Endodermal cell (in vitro differentiated cells): ENCODE measurements at regions not wholly inside any gene's neighbourhood (a gene's known extent, or its start where the extent isn't known, plus 50 kb on each side); places are given as distances from the start of the nearest gene placed in this dataset.
A peak's percentile ranks its signal among the peaks of the same experiment; 100 is the strongest.

Source experiments
- DNase-seq: peaks from one replicate; pipeline ENCODE4 v3.0.0-alpha.2; 2017
- H3K27ac ChIP-seq: 2 replicates; pipeline ENCODE4 v1.5.1; 2013; ENCODE audit warnings: mild to moderate bottlenecking, low read depth, low read length, moderate library complexity
- H3K27me3 ChIP-seq: 2 replicates; pipeline ENCODE4 v1.6.1; 2013; ENCODE audit warnings: mild to moderate bottlenecking, low read length, moderate library complexity; ENCODE audit not compliant: insufficient read depth, control insufficient read depth, poor library complexity, severe bottlenecking
- H3K36me3 ChIP-seq: 2 replicates; pipeline ENCODE4 v1.7.0; 2013; ENCODE audit warnings: mild to moderate bottlenecking, low read length, moderate library complexity; ENCODE audit not compliant: control insufficient read depth, insufficient read depth
- H3K4me1 ChIP-seq: one replicate; pipeline ENCODE4 v1.7.0; 2013; ENCODE audit warnings: low read length; ENCODE audit not compliant: control insufficient read depth, insufficient read depth
- H3K4me3 ChIP-seq: 2 replicates; pipeline ENCODE4 v1.5.1; 2013; ENCODE audit warnings: mild to moderate bottlenecking, low read length, moderate library complexity
- H3K9ac ChIP-seq: 2 replicates; pipeline ENCODE4 v1.6.1; 2013; ENCODE audit warnings: mild to moderate bottlenecking, low read length, moderate library complexity; ENCODE audit not compliant: poor library complexity, severe bottlenecking; ENCODE audit errors: extremely low read depth
- H3K9me3 ChIP-seq: 2 replicates; pipeline ENCODE4 v1.6.1; 2013; ENCODE audit warnings: mild to moderate bottlenecking, low read length, moderate library complexity; ENCODE audit not compliant: control insufficient read depth
- H3K27ac Mint-ChIP-seq: 2 replicates; pipeline ENCODE4 v1.8.0; 2020; ENCODE audit warnings: mixed read lengths
- H3K27me3 Mint-ChIP-seq: 2 replicates; pipeline ENCODE4 v1.8.0; 2021; ENCODE audit warnings: mild to moderate bottlenecking, mixed read lengths; ENCODE audit not compliant: insufficient read depth
- H3K36me3 Mint-ChIP-seq: 2 replicates; pipeline ENCODE4 v1.8.0; 2020; ENCODE audit warnings: low read depth, mixed read lengths
- H3K4me1 Mint-ChIP-seq: 2 replicates; pipeline ENCODE4 v1.8.0; 2020; ENCODE audit warnings: mixed read lengths
- H3K4me3 Mint-ChIP-seq: 2 replicates; pipeline ENCODE4 v1.8.0; 2020; ENCODE audit warnings: mild to moderate bottlenecking, moderate library complexity, mixed read lengths
- H3K9me3 Mint-ChIP-seq: 2 replicates; pipeline ENCODE4 v1.8.0; 2020; ENCODE audit warnings: mild to moderate bottlenecking, mixed read lengths
- WGBS, 2 experiments: methylation state at CpG; one replicate each; pipeline versions ENCODE4 v1.1.5 to v1.1.7; 2013; ENCODE audit warnings: missing lambda C conversion rate in 2 of 2, mixed read lengths in 1 of 2; ENCODE audit not compliant: insufficient coverage in 1 of 2, insufficient read length in 1 of 2; 5-methylcytosine and 5-hydroxymethylcytosine counted together
- TF ChIP-seq, protein P1 (sequence below): fragments of 200-600 bp; sonication (generic); conservative IDR thresholded peaks from 2 replicates; pipeline ENCODE4 v1.5.0; 2021; ENCODE audit warnings: antibody characterized with exemption, mild to moderate bottlenecking

DNA sequence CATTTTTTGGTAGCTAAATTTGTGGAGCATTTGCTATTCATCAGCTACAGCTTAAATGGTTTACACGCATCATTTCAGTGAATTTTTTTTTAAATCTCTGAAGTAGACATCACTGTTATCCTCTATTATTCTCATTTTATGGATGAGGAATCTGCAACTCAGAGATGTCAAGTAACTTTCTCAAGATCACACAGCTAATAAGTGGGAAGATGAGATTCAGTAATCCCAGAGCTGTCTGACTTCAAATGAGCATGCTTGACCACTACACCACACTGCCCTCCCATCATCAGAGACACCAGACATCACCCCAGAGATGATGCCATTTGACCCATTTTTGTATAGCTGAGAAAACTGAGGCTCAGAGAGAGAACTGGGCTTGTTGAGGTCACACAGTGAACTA is 116.4 kb downstream of the RRAGC start:
- Mint-ChIP-seq H3K4me3 (no peak overlapping the region), H3K27ac (no peak overlapping the region), H3K27me3 (peaks cover 8% of the 10 kb centered on the region), H3K9me3 (no peaks in the 10 kb centered on the region), H3K36me3 (no peaks in the 10 kb centered on the region), H3K4me1 (peaks cover 14% of the 10 kb centered on the region)
- no peaks in the 10 kb centered on the region for H3K9me3 ChIP-seq
- no peak overlapping the region for H3K9ac ChIP-seq
- no peak for DNase-seq
- H3K4me3 ChIP-seq: no peak overlapping the region
- no peaks in the 10 kb centered on the region for H3K27me3 ChIP-seq
- WGBS, 2 experiments: 88 to 100% methylated on average over 1 of the region's 1 CpG
- no peaks in the 10 kb centered on the region for H3K36me3 ChIP-seq
- TF ChIP-seq, protein P1, sequence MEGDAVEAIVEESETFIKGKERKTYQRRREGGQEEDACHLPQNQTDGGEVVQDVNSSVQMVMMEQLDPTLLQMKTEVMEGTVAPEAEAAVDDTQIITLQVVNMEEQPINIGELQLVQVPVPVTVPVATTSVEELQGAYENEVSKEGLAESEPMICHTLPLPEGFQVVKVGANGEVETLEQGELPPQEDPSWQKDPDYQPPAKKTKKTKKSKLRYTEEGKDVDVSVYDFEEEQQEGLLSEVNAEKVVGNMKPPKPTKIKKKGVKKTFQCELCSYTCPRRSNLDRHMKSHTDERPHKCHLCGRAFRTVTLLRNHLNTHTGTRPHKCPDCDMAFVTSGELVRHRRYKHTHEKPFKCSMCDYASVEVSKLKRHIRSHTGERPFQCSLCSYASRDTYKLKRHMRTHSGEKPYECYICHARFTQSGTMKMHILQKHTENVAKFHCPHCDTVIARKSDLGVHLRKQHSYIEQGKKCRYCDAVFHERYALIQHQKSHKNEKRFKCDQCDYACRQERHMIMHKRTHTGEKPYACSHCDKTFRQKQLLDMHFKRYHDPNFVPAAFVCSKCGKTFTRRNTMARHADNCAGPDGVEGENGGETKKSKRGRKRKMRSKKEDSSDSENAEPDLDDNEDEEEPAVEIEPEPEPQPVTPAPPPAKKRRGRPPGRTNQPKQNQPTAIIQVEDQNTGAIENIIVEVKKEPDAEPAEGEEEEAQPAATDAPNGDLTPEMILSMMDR: no peak
- H3K4me1 ChIP-seq: no peaks in the 10 kb centered on the region
- no peak overlapping the region for H3K27ac ChIP-seq

DNA sequence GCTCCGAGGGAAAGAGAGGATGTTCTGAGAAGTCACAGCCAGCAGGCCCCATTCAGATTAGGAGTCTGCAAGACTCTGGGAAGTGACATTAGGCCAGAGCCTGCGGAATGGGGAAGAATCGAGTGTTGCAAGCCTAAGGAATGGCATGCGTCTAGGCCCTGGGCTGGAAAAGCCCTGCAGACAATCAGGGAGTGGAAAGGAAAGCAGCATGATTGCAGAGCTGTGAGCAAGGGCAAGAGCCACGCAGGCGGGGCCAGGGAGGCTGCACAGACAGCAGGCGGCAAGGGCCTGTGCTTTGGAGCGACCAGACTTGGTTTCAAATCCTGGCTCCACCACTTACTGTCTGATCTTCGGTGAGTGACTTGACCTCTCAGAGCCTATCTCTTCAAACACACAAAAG is 118.2 kb downstream of the RRAGC start:
- Histone ChIP-seq H3K9ac (no peak overlapping the region), H3K27ac (peak overlapping the region; percentile 30), H3K4me1 (no peaks in the 10 kb centered on the region), H3K27me3 (no peaks in the 10 kb centered on the region), H3K4me3 (no peak overlapping the region), H3K36me3 (no peaks in the 10 kb centered on the region), H3K9me3 (no peaks in the 10 kb centered on the region)
- peaks cover 6% of the 10 kb centered on the region for H3K27me3 Mint-ChIP-seq
- H3K27ac Mint-ChIP-seq: no peak overlapping the region
- H3K9me3 Mint-ChIP-seq: no peaks in the 10 kb centered on the region
- H3K4me3 Mint-ChIP-seq: no peak overlapping the region
- WGBS, 2 experiments: 60 to 67% methylated on average over 7 to 9 of the region's 9 CpGs
- no peaks in the 10 kb centered on the region for H3K36me3 Mint-ChIP-seq
- peak; percentile 78 for DNase-seq
- TF ChIP-seq, protein P1: no peak
- peaks cover 5% of the 10 kb centered on the region for H3K4me1 Mint-ChIP-seq

- H3K36me3 Mint-ChIP-seq: no peaks in the 10 kb centered on the region
- no peak overlapping the region for H3K4me3 Mint-ChIP-seq
- H3K27ac ChIP-seq: no peak overlapping the region
- H3K27me3 Mint-ChIP-seq: peaks cover 8% of the 10 kb centered on the region
- WGBS, 2 experiments: 89 to 90% methylated on average over 5 to 6 of the region's 6 CpGs
- H3K9me3 Mint-ChIP-seq: no peaks in the 10 kb centered on the region
- H3K9me3 ChIP-seq: no peaks in the 10 kb centered on the region
- no peaks in the 10 kb centered on the region for H3K27me3 ChIP-seq
- no peak overlapping the region for H3K4me3 ChIP-seq
- no peaks in the 10 kb centered on the region for H3K36me3 ChIP-seq
- no peak overlapping the region for H3K9ac ChIP-seq
- TF ChIP-seq, protein P1: no peak
- DNase-seq: no peak
- H3K4me1 ChIP-seq: no peaks in the 10 kb centered on the region
- no peak overlapping the region for H3K27ac Mint-ChIP-seq
- peaks cover 5% of the 10 kb centered on the region for H3K4me1 Mint-ChIP-seq
Measured at GRCh38 chr1:38740487-38740886, 119.1 kb downstream of the RRAGC start.
